Neural progenitor cell (in vitro differentiated cells): ENCODE measurements at regions not wholly inside any gene's neighbourhood (a gene's known extent, or its start where the extent isn't known, plus 50 kb on each side); places are given as distances from the start of the nearest gene placed in this dataset.

Source experiments
- DNase-seq: peaks from one replicate; pipeline ENCODE4 v3.0.0-alpha.2; 2016; ENCODE audit warnings: low spot score
- H2AFZ ChIP-seq: fragments of 200-600 bp; sonication (generic); replicated peaks from 2 replicates; pipeline ENCODE4 v1.6.1; 2016; ENCODE audit warnings: antibody characterized with exemption
- H3F3A ChIP-seq: fragments of 200-600 bp; sonication (generic); 2 replicates; pipeline ENCODE4 v1.6.1; 2016; ENCODE audit warnings: antibody characterized with exemption, low read depth
- H3K27ac ChIP-seq: fragments of 200-600 bp; sonication (generic); 2 replicates; pipeline ENCODE4 v1.5.1; 2016; ENCODE audit warnings: mild to moderate bottlenecking
- H3K27me3 ChIP-seq: fragments of 200-600 bp; sonication (generic); 2 replicates; pipeline ENCODE4 v1.6.1; 2016; ENCODE audit warnings: mild to moderate bottlenecking, moderate library complexity
- H3K36me3 ChIP-seq: fragments of 200-600 bp; sonication (generic); 2 replicates; pipeline ENCODE4 v1.5.1; 2016
- H3K4me1 ChIP-seq: fragments of 200-600 bp; sonication (generic); 2 replicates; pipeline ENCODE4 v1.6.1; 2016; ENCODE audit warnings: mixed run types
- H3K4me2 ChIP-seq: fragments of 200-600 bp; sonication (generic); 2 replicates; pipeline ENCODE4 v1.6.1; 2016
- H3K4me3 ChIP-seq: fragments of 200-600 bp; sonication (generic); 2 replicates; pipeline ENCODE4 v1.5.1; 2016
- H3K79me2 ChIP-seq: fragments of 200-600 bp; sonication (generic); 2 replicates; pipeline ENCODE4 v1.6.1; 2016; ENCODE audit warnings: low read depth
- H3K9ac ChIP-seq: fragments of 200-600 bp; sonication (generic); 2 replicates; pipeline ENCODE4 v1.6.1; 2016
- H3K9me3 ChIP-seq: fragments of 200-600 bp; sonication (generic); 2 replicates; pipeline ENCODE4 v1.5.1; 2016; ENCODE audit warnings: low read depth
- H4K20me1 ChIP-seq: fragments of 200-600 bp; sonication (generic); 2 replicates; pipeline ENCODE4 v1.6.1; 2016; ENCODE audit warnings: low read depth
- H3K27ac Mint-ChIP-seq: 3 replicates; pipeline ENCODE4 v1.8.0; 2021; ENCODE audit warnings: mixed read lengths
- H3K27me3 Mint-ChIP-seq: 2 replicates; pipeline ENCODE4 v1.8.0; 2022; ENCODE audit warnings: low read depth, mild to moderate bottlenecking, inconsistent platforms, moderate library complexity, mixed read lengths; ENCODE audit not compliant: insufficient read depth
- H3K36me3 Mint-ChIP-seq: 3 replicates; pipeline ENCODE4 v1.8.0; 2021; ENCODE audit warnings: mixed read lengths
- H3K4me1 Mint-ChIP-seq: 3 replicates; pipeline ENCODE4 v1.8.0; 2021; ENCODE audit warnings: mixed read lengths
- H3K4me3 Mint-ChIP-seq: 3 replicates; pipeline ENCODE4 v1.8.0; 2021; ENCODE audit warnings: mild to moderate bottlenecking, moderate library complexity, mixed read lengths
- H3K9me3 Mint-ChIP-seq: 3 replicates; pipeline ENCODE4 v1.8.0; 2020; ENCODE audit warnings: mixed read lengths
- EZH2 ChIP-seq: fragments of 200-600 bp; sonication (generic); IDR thresholded peaks from 2 replicates; pipeline ENCODE4 v1.6.1; 2017; ENCODE audit warnings: antibody characterized with exemption, mild to moderate bottlenecking, moderate library complexity
- EZH2phosphoT487 ChIP-seq: fragments of 200-600 bp; sonication (generic); IDR thresholded peaks from 2 replicates; pipeline ENCODE4 v1.6.1; 2017; ENCODE audit warnings: antibody characterized with exemption
- TF ChIP-seq, protein P1 (sequence below): fragments of 200-600 bp; sonication (generic); IDR thresholded peaks from 2 replicates; pipeline ENCODE4 v1.5.1; 2017; ENCODE audit warnings: antibody characterized with exemption, mild to moderate bottlenecking

DNA sequence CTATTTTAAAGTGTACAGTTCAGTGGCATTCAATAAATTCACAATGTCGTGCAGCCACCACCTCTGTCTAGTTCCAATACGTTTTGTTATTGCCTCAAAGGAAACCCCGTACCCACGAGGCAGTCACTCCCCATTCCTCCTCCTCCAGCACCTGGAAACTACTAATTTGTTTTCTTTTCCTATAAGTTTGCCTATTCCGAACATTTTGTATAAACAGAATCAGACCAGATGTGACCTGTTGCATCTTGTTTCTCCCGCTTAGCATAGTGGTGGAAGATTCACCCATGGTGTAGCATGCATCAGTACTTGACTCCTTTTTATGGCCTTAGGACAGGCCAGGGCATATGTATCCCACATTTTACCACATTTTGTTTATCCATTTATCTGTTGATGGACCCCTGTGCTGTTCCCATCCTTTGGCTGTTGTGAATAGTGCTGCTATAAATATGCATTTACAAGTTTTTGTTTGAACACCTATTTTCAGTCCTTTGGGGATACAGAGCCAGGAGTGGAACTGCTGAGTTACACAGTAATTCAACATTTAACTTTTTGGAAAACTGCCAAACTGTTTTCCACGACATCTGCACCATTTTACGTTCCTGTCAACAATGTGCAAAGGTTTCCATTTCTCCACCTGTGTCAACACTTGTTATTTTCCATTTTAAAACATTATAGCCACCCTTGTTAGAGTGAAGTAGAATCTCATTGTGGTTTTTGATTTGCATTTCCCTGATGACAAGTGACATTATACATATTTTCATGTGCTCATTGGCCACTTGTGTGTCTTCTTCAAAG is 57.8 kb upstream of the STX18 start:
- H3K9ac ChIP-seq, result no peak overlapping the region
- peaks cover 17% of the 10 kb centered on the region for H3K9me3 Mint-ChIP-seq
- H3K27ac Mint-ChIP-seq, result no peak overlapping the region

GRCh38 chr4:4598851-4599411 is 57.1 kb upstream of the STX18 start:
- H3K9me3 ChIP-seq, result no peaks in the 10 kb centered on the region
- no peaks in the 10 kb centered on the region for H4K20me1 ChIP-seq
- DNase-seq, result no peak
- peaks cover 7% of the 10 kb centered on the region for H3K27me3 Mint-ChIP-seq
- H3K4me3 Mint-ChIP-seq, result no peak overlapping the region
- H3K4me3 ChIP-seq, result no peak overlapping the region
- no peaks in the 10 kb centered on the region for H3F3A ChIP-seq
- H3K27me3 ChIP-seq, result no peaks in the 10 kb centered on the region
- peaks cover 24% of the 10 kb centered on the region for H3K9me3 Mint-ChIP-seq
- H3K27ac Mint-ChIP-seq, result peak overlapping the region; percentile 72
- no peaks in the 10 kb centered on the region for H3K4me1 ChIP-seq
- no peaks in the 10 kb centered on the region for H3K36me3 ChIP-seq
- no peak for TF ChIP-seq EZH2phosphoT487
- TF ChIP-seq EZH2, result no peak
- no peaks in the 10 kb centered on the region for H3K79me2 ChIP-seq
- no peak overlapping the region for H3K9ac ChIP-seq
- peaks cover 20% of the 10 kb centered on the region for H3K36me3 Mint-ChIP-seq
- peaks cover 22% of the 10 kb centered on the region for H3K4me1 Mint-ChIP-seq
- no peak overlapping the region for H3K27ac ChIP-seq
- H2AFZ ChIP-seq, result no peak overlapping the region
- H3K4me2 ChIP-seq, result no peak overlapping the region

More for the DNA sequence above, 57.8 kb upstream of the STX18 start:
- TF ChIP-seq EZH2 (no peak), EZH2phosphoT487 (no peak)
- TF ChIP-seq, protein P1, sequence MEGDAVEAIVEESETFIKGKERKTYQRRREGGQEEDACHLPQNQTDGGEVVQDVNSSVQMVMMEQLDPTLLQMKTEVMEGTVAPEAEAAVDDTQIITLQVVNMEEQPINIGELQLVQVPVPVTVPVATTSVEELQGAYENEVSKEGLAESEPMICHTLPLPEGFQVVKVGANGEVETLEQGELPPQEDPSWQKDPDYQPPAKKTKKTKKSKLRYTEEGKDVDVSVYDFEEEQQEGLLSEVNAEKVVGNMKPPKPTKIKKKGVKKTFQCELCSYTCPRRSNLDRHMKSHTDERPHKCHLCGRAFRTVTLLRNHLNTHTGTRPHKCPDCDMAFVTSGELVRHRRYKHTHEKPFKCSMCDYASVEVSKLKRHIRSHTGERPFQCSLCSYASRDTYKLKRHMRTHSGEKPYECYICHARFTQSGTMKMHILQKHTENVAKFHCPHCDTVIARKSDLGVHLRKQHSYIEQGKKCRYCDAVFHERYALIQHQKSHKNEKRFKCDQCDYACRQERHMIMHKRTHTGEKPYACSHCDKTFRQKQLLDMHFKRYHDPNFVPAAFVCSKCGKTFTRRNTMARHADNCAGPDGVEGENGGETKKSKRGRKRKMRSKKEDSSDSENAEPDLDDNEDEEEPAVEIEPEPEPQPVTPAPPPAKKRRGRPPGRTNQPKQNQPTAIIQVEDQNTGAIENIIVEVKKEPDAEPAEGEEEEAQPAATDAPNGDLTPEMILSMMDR, result no peak
- Histone ChIP-seq H3K4me2 (no peak overlapping the region), H2AFZ (no peak overlapping the region), H3K79me2 (no peaks in the 10 kb centered on the region), H3F3A (no peaks in the 10 kb centered on the region), H3K27me3 (no peaks in the 10 kb centered on the region), H3K4me1 (no peaks in the 10 kb centered on the region), H3K36me3 (no peaks in the 10 kb centered on the region), H3K4me3 (no peak overlapping the region), H3K9me3 (no peaks in the 10 kb centered on the region), H4K20me1 (no peaks in the 10 kb centered on the region), H3K27ac (no peak overlapping the region)
- no peak for DNase-seq
- no peak overlapping the region for H3K4me3 Mint-ChIP-seq
- peaks cover 20% of the 10 kb centered on the region for H3K36me3 Mint-ChIP-seq
- H3K4me1 Mint-ChIP-seq, result peaks cover 23% of the 10 kb centered on the region
- peaks cover 5% of the 10 kb centered on the region for H3K27me3 Mint-ChIP-seq

DNA sequence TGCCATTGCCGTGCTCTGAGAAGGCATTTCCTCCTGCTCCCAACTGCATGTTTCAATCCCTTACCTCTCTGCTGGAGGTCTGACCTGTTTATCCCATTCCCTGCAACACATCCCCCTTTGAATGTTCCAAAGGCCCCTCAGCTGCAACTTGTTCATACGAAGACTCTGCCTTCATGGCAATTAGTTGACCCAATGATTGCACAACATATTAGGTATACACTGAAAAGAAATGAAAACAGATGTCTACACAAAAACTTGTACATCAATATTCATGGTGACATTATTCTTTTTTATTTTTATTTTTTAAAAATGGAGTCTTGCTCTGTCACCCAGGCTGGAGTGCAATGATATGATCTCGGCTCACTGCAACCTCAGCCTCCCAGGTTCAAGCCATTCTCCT is 54.9 kb upstream of the STX18 start:
- DNase-seq, result no peak
- H3K9me3 Mint-ChIP-seq, result peaks cover 35% of the 10 kb centered on the region
- H3K4me1 ChIP-seq, result no peaks in the 10 kb centered on the region

More for the DNA sequence above, 54.9 kb upstream of the STX18 start:
- TF ChIP-seq EZH2 (no peak), EZH2phosphoT487 (no peak)
- TF ChIP-seq, protein P1, result no peak
- Histone ChIP-seq H3F3A (no peaks in the 10 kb centered on the region), H3K4me3 (no peak overlapping the region), H3K79me2 (no peaks in the 10 kb centered on the region), H3K27ac (no peak overlapping the region), H3K36me3 (no peaks in the 10 kb centered on the region), H3K4me2 (no peak overlapping the region), H2AFZ (no peak overlapping the region), H3K9ac (no peak overlapping the region), H3K27me3 (no peaks in the 10 kb centered on the region), H4K20me1 (no peaks in the 10 kb centered on the region), H3K9me3 (no peaks in the 10 kb centered on the region)
- Mint-ChIP-seq H3K36me3 (peaks cover 25% of the 10 kb centered on the region), H3K27me3 (peaks cover 11% of the 10 kb centered on the region), H3K4me3 (no peak overlapping the region), H3K27ac (no peak overlapping the region), H3K4me1 (peaks cover 21% of the 10 kb centered on the region)
